Nephron progenitor cell (in vitro differentiated cells): ENCODE measurements at regions not wholly inside any gene's neighbourhood (a gene's known extent, or its start where the extent isn't known, plus 50 kb on each side); places are given as distances from the start of the nearest gene placed in this dataset.

Source experiments
- DNase-seq: peaks from one replicate; pipeline ENCODE4 v3.0.0; 2021
- H3K27ac Mint-ChIP-seq: 2 replicates; pipeline ENCODE4 v1.8.0; 2021; ENCODE audit warnings: mild to moderate bottlenecking, moderate library complexity, mixed read lengths
- H3K27me3 Mint-ChIP-seq: 2 replicates; pipeline ENCODE4 v1.8.0; 2021; ENCODE audit warnings: mild to moderate bottlenecking, low read depth, mixed read lengths; ENCODE audit not compliant: poor library complexity
- H3K36me3 Mint-ChIP-seq: 2 replicates; pipeline ENCODE4 v1.8.0; 2021; ENCODE audit warnings: low read depth, mixed read lengths
- H3K4me1 Mint-ChIP-seq: 2 replicates; pipeline ENCODE4 v1.8.0; 2021; ENCODE audit warnings: mixed read lengths
- H3K4me3 Mint-ChIP-seq: 2 replicates; pipeline ENCODE4 v1.8.0; 2021; ENCODE audit warnings: mild to moderate bottlenecking, moderate library complexity, mixed read lengths
- H3K9me3 Mint-ChIP-seq: 2 replicates; pipeline ENCODE4 v1.8.0; 2021; ENCODE audit warnings: mild to moderate bottlenecking, moderate library complexity, mixed read lengths
- TF ChIP-seq, protein P1 (sequence below): fragments of 200-600 bp; sonication (generic); IDR thresholded peaks from 2 replicates; pipeline ENCODE4 v1.5.0; 2021; ENCODE audit warnings: antibody characterized with exemption

DNA sequence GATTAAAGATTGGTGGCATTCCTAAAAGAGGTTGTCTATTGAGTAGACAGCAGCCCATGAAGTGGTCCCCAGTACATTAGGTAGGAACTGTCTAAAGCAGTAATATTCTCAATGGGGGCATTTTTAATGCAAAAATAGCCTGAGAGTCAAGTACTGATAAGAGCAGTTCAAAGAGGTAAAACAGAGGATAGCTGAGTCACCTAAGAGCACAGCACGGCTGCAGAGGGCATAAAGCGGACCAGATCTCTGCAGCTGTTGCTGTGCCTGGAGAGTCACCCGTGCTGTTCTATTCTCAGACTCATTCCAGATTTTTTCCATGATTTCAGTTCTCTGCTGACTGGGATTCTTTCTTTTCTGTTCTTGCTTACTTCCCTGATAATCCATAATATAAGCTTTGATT lies 313.2 kb downstream of the OLFM3 start:
- peaks cover 4% of the 10 kb centered on the region for H3K27me3 Mint-ChIP-seq
- DNase-seq: no peak
- H3K27ac Mint-ChIP-seq: no peak overlapping the region

DNA sequence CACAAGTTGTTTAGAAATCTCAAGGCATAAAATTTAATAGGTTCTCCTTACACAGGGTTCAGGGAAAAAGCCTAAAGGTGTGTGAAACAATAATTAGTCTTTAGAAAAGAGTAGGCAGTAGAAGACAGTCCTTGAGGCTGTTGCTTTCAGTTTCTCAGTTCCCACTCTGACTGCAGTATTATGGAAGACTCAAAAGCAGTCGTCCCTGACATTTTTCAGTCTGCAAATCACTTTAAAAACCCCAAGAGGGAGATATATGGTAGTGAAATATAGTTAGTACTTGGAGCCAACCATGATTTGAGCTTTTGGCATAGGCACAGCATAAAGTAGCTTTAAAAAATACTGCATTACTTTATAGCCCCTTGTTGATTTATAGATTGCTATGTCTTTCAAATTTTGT lies 299.7 kb downstream of the OLFM3 start:
- H3K4me1 Mint-ChIP-seq: peaks cover 15% of the 10 kb centered on the region
- TF ChIP-seq, protein P1, sequence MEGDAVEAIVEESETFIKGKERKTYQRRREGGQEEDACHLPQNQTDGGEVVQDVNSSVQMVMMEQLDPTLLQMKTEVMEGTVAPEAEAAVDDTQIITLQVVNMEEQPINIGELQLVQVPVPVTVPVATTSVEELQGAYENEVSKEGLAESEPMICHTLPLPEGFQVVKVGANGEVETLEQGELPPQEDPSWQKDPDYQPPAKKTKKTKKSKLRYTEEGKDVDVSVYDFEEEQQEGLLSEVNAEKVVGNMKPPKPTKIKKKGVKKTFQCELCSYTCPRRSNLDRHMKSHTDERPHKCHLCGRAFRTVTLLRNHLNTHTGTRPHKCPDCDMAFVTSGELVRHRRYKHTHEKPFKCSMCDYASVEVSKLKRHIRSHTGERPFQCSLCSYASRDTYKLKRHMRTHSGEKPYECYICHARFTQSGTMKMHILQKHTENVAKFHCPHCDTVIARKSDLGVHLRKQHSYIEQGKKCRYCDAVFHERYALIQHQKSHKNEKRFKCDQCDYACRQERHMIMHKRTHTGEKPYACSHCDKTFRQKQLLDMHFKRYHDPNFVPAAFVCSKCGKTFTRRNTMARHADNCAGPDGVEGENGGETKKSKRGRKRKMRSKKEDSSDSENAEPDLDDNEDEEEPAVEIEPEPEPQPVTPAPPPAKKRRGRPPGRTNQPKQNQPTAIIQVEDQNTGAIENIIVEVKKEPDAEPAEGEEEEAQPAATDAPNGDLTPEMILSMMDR: no peak
- DNase-seq: no peak
- H3K36me3 Mint-ChIP-seq: no peaks in the 10 kb centered on the region
- H3K27me3 Mint-ChIP-seq: no peaks in the 10 kb centered on the region
- H3K4me3 Mint-ChIP-seq: no peak overlapping the region
- no peaks in the 10 kb centered on the region for H3K9me3 Mint-ChIP-seq
- no peak overlapping the region for H3K27ac Mint-ChIP-seq

More for the DNA sequence above, 313.2 kb downstream of the OLFM3 start:
- Mint-ChIP-seq H3K9me3 (no peaks in the 10 kb centered on the region), H3K36me3 (no peaks in the 10 kb centered on the region), H3K4me3 (no peak overlapping the region), H3K4me1 (no peaks in the 10 kb centered on the region)
- TF ChIP-seq, protein P1: no peak

DNA sequence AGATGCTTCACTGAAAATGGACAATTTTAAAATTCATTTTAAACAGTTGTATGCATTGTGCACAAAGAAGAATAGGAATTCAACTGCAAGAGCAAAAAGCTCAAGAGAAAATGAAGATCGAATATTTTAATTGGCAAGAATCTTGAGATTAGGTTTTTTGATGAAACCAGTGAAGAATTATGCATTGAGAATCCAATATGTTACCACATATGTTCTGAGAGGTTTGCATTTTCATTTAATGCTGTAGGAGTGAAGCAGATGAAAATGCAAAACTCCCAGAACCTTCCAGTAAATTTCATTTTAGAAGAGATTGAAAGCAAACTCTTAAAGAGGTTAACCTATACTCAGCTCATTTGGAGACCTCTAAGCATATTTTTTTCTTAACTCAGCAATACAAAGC lies 298.0 kb downstream of the OLFM3 start:
- no peaks in the 10 kb centered on the region for H3K9me3 Mint-ChIP-seq
- TF ChIP-seq, protein P1: no peak
- H3K27ac Mint-ChIP-seq: no peak overlapping the region
- no peak overlapping the region for H3K4me3 Mint-ChIP-seq
- H3K36me3 Mint-ChIP-seq: no peaks in the 10 kb centered on the region
- peaks cover 18% of the 10 kb centered on the region for H3K4me1 Mint-ChIP-seq
- DNase-seq: no peak
- H3K27me3 Mint-ChIP-seq: no peaks in the 10 kb centered on the region

DNA sequence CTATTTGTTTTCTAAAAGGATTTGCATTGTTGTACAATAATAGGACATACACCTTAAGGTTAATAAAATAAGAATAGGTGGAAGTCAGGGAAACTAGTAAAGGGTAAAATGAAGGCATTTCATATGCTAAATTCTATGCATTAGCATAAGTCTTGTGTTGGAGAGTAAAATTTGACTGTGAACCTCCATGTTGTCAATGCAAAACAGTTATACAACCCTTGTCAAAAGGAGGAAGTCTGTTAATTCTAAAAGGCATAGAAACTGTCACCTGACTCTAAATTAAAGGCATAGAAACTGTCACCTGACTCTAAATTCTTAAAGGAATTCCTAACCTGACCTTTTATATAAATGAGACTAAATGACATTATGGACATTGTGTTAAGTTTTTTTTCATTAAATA lies 291.8 kb downstream of the OLFM3 start:
- TF ChIP-seq, protein P1: no peak
- DNase-seq: no peak
- no peak overlapping the region for H3K27ac Mint-ChIP-seq
- H3K9me3 Mint-ChIP-seq: no peaks in the 10 kb centered on the region
- H3K4me3 Mint-ChIP-seq: no peak overlapping the region
- H3K4me1 Mint-ChIP-seq: peaks cover 12% of the 10 kb centered on the region
- H3K27me3 Mint-ChIP-seq: no peaks in the 10 kb centered on the region
- no peaks in the 10 kb centered on the region for H3K36me3 Mint-ChIP-seq

DNA sequence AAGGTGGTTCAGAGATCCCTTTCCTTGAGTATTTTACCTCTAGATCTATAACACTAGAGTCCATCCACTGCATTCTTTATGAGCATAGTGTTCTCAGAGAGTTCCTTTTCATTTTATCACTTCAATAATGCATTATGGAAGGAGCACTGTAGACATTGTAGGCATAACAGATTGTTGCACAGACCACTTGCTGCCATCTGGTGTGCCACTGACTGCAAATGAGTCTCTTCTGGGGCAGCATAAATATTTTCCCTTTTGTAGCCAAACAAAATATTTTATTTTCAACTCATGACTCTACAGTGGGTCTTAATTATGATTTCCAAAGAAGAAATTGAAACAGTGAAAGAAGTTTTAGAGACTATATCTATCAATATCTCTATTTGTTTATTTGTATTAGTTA lies 290.4 kb downstream of the OLFM3 start:
- Mint-ChIP-seq H3K27ac (no peak overlapping the region), H3K27me3 (no peaks in the 10 kb centered on the region)
- TF ChIP-seq, protein P1: no peak

DNA sequence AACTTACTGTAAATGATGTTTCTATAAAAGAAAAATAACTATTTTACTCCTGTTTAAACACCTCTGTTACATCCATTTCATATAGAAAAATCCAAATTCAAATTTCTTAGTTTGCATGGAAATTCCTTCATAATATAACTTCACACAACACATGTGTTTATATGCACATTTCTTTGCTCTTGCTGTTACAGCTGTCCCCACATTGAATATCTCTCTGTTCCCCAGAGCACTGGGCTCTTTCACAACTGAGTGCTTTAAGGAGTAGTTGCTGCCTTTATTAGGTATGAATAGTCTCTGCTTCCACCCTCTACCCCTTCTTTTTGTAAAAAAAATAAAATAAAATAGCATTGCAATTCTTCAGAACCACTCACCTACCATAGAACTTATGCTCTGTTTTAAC lies 287.0 kb downstream of the OLFM3 start:
- H3K27me3 Mint-ChIP-seq: peaks cover 4% of the 10 kb centered on the region
- no peaks in the 10 kb centered on the region for H3K9me3 Mint-ChIP-seq
- no peaks in the 10 kb centered on the region for H3K36me3 Mint-ChIP-seq
- no peak overlapping the region for H3K4me3 Mint-ChIP-seq
- no peaks in the 10 kb centered on the region for H3K4me1 Mint-ChIP-seq
- no peak overlapping the region for H3K27ac Mint-ChIP-seq
- TF ChIP-seq, protein P1: no peak
- DNase-seq: no peak

More for the DNA sequence above, 290.4 kb downstream of the OLFM3 start:
- Mint-ChIP-seq H3K4me3 (no peak overlapping the region), H3K4me1 (peaks cover 8% of the 10 kb centered on the region), H3K9me3 (no peaks in the 10 kb centered on the region), H3K36me3 (no peaks in the 10 kb centered on the region)
- DNase-seq: no peak
